BLaER1 treated with 17β-estradiol and CSF1 and Interleukin-3, amounts not matched to agents 10 nM and 100 nM (cell line): ENCODE measurements at regions not wholly inside any gene's neighbourhood (a gene's known extent, or its start where the extent isn't known, plus 50 kb on each side); places are given as distances from the start of the nearest gene placed in this dataset.

ENCODE experiments used
- H3K27ac ChIP-seq, 11 experiments: shearing (Covaris generic); formaldehyde crosslinking; 2 replicates each; pipeline ENCODE4 v1.8.1; 2022
- H3K27me3 ChIP-seq, 11 experiments: shearing (Covaris generic); formaldehyde crosslinking; 2 replicates each; pipeline ENCODE4 v1.8.1; 2022
- H3K36me3 ChIP-seq, 11 experiments: shearing (Covaris generic); formaldehyde crosslinking; 2 replicates each; pipeline ENCODE4 v1.8.1; 2022
- H3K4me1 ChIP-seq, 10 experiments: shearing (Covaris generic); formaldehyde crosslinking; 2 replicates each; pipeline ENCODE4 v1.8.1; 2022
- H3K4me2 ChIP-seq, 11 experiments: shearing (Covaris generic); formaldehyde crosslinking; 2 replicates each; pipeline ENCODE4 v1.8.1; 2022
- H3K4me3 ChIP-seq, 10 experiments: shearing (Covaris generic); formaldehyde crosslinking; 2 replicates each; pipeline ENCODE4 v1.8.1; 2022
- H3K9ac ChIP-seq, 11 experiments: shearing (Covaris generic); formaldehyde crosslinking; 2 replicates each; pipeline ENCODE4 v1.8.1; 2022
- H3K9me3 ChIP-seq, 11 experiments: shearing (Covaris generic); formaldehyde crosslinking; replicated peaks in 1 of 11; 2 replicates each; pipeline ENCODE4 v1.8.1; 2022
- H4K20me1 ChIP-seq, 11 experiments: shearing (Covaris generic); formaldehyde crosslinking; 2 replicates each; pipeline ENCODE4 v1.8.1; 2022
- Cebpa-rat ChIP-seq, 11 experiments: shearing (Covaris generic); IDR thresholded peaks; 2 replicates each; pipeline ENCODE4 v1.8.1; 2022

- H3K27me3 ChIP-seq = no peaks in the 10 kb centered on the region
- H3K4me3 ChIP-seq = no peak overlapping the region
- no peak overlapping the region for H3K4me2 ChIP-seq
- no peak overlapping the region for H3K9ac ChIP-seq
- no peaks in the 10 kb centered on the region; a peak in 1 of 22 replicates for H4K20me1 ChIP-seq
- TF ChIP-seq Cebpa-rat (IDR thresholded peaks at IDR 0.05) = no peak
- no peaks in the 10 kb centered on the region for H3K36me3 ChIP-seq
- H3K27ac ChIP-seq = no peak overlapping the region
- no peaks in the 10 kb centered on the region for H3K4me1 ChIP-seq
- no peaks in the 10 kb centered on the region for H3K9me3 ChIP-seq
Measured at GRCh38 chr14:46198676-46199075, 452.9 kb downstream of the RPL10L start.

GRCh38 chr14:46197856-46198255 is 453.7 kb downstream of the RPL10L start:
- H3K36me3 ChIP-seq = no peaks in the 10 kb centered on the region
- H3K4me1 ChIP-seq = no peaks in the 10 kb centered on the region
- no peak overlapping the region for H3K9ac ChIP-seq
- H3K4me2 ChIP-seq = no peak overlapping the region
- H3K27ac ChIP-seq = no peak overlapping the region
- H3K4me3 ChIP-seq = no peak overlapping the region
- no peaks in the 10 kb centered on the region for H3K27me3 ChIP-seq
- TF ChIP-seq Cebpa-rat (IDR thresholded peaks at IDR 0.05) = no peak
- no peaks in the 10 kb centered on the region; a peak in 1 of 22 replicates for H4K20me1 ChIP-seq
- H3K9me3 ChIP-seq = no peaks in the 10 kb centered on the region
